ENCODE measurements at regions not wholly inside any gene's neighbourhood (a gene's known extent, or its start where the extent isn't known, plus 50 kb on each side); places are given as distances from the start of the nearest gene placed in this dataset.

GRCh38 chr1:186615332-186615731, 64.9 kb downstream of the PTGS2 start:
- H4K20me1 ChIP-seq (ENCODE audit: insufficient read depth), result no peaks in the 10 kb centered on the region
- POLR2A ChIA-PET, result no interaction called here
- H3K36me3 ChIP-seq (ENCODE audit: control insufficient read depth in 1 of 2, insufficient read depth in 2 of 2, low read length in 2 of 2), result no peaks in the 10 kb centered on the region
- H2AFZ ChIP-seq (ENCODE audit: low read depth, low read length, poor library complexity, severe bottlenecking), result no peak overlapping the region
- ATAC-seq (no peak), DNase-seq (ENCODE audit: low read depth, low spot score) (no peak)
- RAD21 ChIA-PET (ENCODE audit: low non-redundant PET in 1 of 2, low total read pairs in 2 of 2, uncharacterized antibody in 2 of 2, unreplicated experiment in 2 of 2), result no interaction called here
- no peak overlapping the region for H3K4me3 ChIP-seq (replicated peaks in 1 of 2; ENCODE audit: low read depth in 1 of 2, low read length in 2 of 2)
- no peaks in the 10 kb centered on the region for H3K27me3 ChIP-seq (ENCODE audit: insufficient read depth, low read length)
- H3K9me2 ChIP-seq (ENCODE audit: insufficient read depth), result 0 out of 2 replicates have a peak, but pooled peaks cover 4% of the 10 kb centered on the region
- no peaks in the 10 kb centered on the region for H3K4me1 ChIP-seq (ENCODE audit: control insufficient read depth in 1 of 2, insufficient read depth in 2 of 2, low read length in 2 of 2)
- H3K79me2 ChIP-seq (ENCODE audit: insufficient read depth, low read length), result no peaks in the 10 kb centered on the region
- CTCF ChIA-PET, result no interaction called here
- intact Hi-C loops (cut with micrococcal nuclease), result no loop called here
- H3K9ac ChIP-seq (ENCODE audit: low read length), result no peak overlapping the region
- H3K9me3 ChIP-seq (ENCODE audit: control insufficient read depth in 1 of 2, insufficient read depth in 1 of 2, low read depth in 1 of 2, low read length in 2 of 2), result no peaks in the 10 kb centered on the region
- BruUV-seq (replicated peaks), result no TSS peak
- H3K27ac ChIP-seq (ENCODE audit: low read depth, low read length), result no peak overlapping the region
- no peak overlapping the region for H3K4me2 ChIP-seq (ENCODE audit: low read length)
- TF ChIP-seq ZNF274 (IDR thresholded peaks at IDR 0.05; ENCODE audit: low read depth, low read length), result no peak
- no peak for TF ChIP-seq RAD21 (IDR thresholded peaks at IDR 0.05; ENCODE audit: low read depth)
- TF ChIP-seq POLR2A (IDR thresholded peaks at IDR 0.05; ENCODE audit: borderline replicate concordance, extremely low read depth, insufficient read depth, insufficient read length), result no peak
- no peak for TF ChIP-seq JUND (IDR thresholded peaks at IDR 0.05)
- no peak for TF ChIP-seq ATF3 (IDR thresholded peaks at IDR 0.05)
- TF ChIP-seq CBX3 (IDR thresholded peaks at IDR 0.05; ENCODE audit: low read depth), result no peak
- no peak for TF ChIP-seq POLR2AphosphoS5 (IDR thresholded peaks at IDR 0.05; ENCODE audit: low read depth, low read length)
- TF ChIP-seq FOSL1 (IDR thresholded peaks at IDR 0.05; ENCODE audit: low read depth), result no peak
- no peak for TF ChIP-seq SP1 (IDR thresholded peaks at IDR 0.05; ENCODE audit: low read depth)

GRCh38 chr1:186611156-186611555, 69.1 kb downstream of the PTGS2 start:
- Histone ChIP-seq H3K4me1 (ENCODE audit: control insufficient read depth in 1 of 2, insufficient read depth in 2 of 2, low read length in 2 of 2) (no peaks in the 10 kb centered on the region), H3K79me2 (ENCODE audit: insufficient read depth, low read length) (no peaks in the 10 kb centered on the region), H3K4me3 (replicated peaks in 1 of 2; ENCODE audit: low read depth in 1 of 2, low read length in 2 of 2) (no peak overlapping the region), H3K36me3 (ENCODE audit: control insufficient read depth in 1 of 2, insufficient read depth in 2 of 2, low read length in 2 of 2) (no peaks in the 10 kb centered on the region), H3K27ac (ENCODE audit: low read depth, low read length) (no peak overlapping the region), H3K27me3 (ENCODE audit: insufficient read depth, low read length) (no peaks in the 10 kb centered on the region), H4K20me1 (ENCODE audit: insufficient read depth) (no peaks in the 10 kb centered on the region), H3K4me2 (ENCODE audit: low read length) (no peak overlapping the region), H3K9ac (ENCODE audit: low read length) (no peak overlapping the region), H2AFZ (ENCODE audit: low read depth, low read length, poor library complexity, severe bottlenecking) (no peak overlapping the region), H3K9me2 (ENCODE audit: insufficient read depth) (0 out of 2 replicates have a peak, but pooled peaks cover 4% of the 10 kb centered on the region), H3K9me3 (ENCODE audit: control insufficient read depth in 1 of 2, insufficient read depth in 1 of 2, low read depth in 1 of 2, low read length in 2 of 2) (no peaks in the 10 kb centered on the region)
- no TSS peak for BruUV-seq (replicated peaks)
- DNase-seq (ENCODE audit: low read depth, low spot score) (no peak), ATAC-seq (no peak)
- RAD21 ChIA-PET (ENCODE audit: low non-redundant PET in 1 of 2, low total read pairs in 2 of 2, uncharacterized antibody in 2 of 2, unreplicated experiment in 2 of 2), result no interaction called here
- CTCF ChIA-PET, result interaction anchor here (2.0 kb wide), 1 partner anchor 69 kb away, joined by 5 read pairs; the partner anchor contains the start of gene PTGS2
- POLR2A ChIA-PET, result no interaction called here
- intact Hi-C loops (cut with micrococcal nuclease), result no loop called here
- no peak for TF ChIP-seq EZH2 (IDR thresholded peaks at IDR 0.05)

All from HCT116 (cell line).